ENCODE measurements at regions not wholly inside any gene's neighbourhood (a gene's known extent, or its start where the extent isn't known, plus 50 kb on each side); places are given as distances from the start of the nearest gene placed in this dataset.

GRCh38 chr1:83691953-83692500, 306.9 kb downstream of the TTLL7 start:
- no peaks in the 10 kb centered on the region for H3K4me1 ChIP-seq (ENCODE audit: insufficient read depth, low read length)
- no peaks in the 10 kb centered on the region for H3K9me3 ChIP-seq (ENCODE audit: low read depth, low read length)
- H4K20me1 ChIP-seq (ENCODE audit: insufficient read depth, low read length) = no peaks in the 10 kb centered on the region
- no peak overlapping the region for H3K27ac ChIP-seq (ENCODE audit: low read depth, low read length)
- no peaks in the 10 kb centered on the region for H3K27me3 ChIP-seq (ENCODE audit: insufficient read depth, low read length)
- H3K4me2 ChIP-seq (ENCODE audit: insufficient read depth, low read length) = peak overlapping the region; percentile 57
- no peaks in the 10 kb centered on the region for H3K79me2 ChIP-seq (ENCODE audit: insufficient read depth, low read length)
- no peak overlapping the region for H2AFZ ChIP-seq (ENCODE audit: low read length)
- DNase-seq (ENCODE audit: insufficient read length, low spot score, missing footprints) = no peak
- TF ChIP-seq, protein P1, sequence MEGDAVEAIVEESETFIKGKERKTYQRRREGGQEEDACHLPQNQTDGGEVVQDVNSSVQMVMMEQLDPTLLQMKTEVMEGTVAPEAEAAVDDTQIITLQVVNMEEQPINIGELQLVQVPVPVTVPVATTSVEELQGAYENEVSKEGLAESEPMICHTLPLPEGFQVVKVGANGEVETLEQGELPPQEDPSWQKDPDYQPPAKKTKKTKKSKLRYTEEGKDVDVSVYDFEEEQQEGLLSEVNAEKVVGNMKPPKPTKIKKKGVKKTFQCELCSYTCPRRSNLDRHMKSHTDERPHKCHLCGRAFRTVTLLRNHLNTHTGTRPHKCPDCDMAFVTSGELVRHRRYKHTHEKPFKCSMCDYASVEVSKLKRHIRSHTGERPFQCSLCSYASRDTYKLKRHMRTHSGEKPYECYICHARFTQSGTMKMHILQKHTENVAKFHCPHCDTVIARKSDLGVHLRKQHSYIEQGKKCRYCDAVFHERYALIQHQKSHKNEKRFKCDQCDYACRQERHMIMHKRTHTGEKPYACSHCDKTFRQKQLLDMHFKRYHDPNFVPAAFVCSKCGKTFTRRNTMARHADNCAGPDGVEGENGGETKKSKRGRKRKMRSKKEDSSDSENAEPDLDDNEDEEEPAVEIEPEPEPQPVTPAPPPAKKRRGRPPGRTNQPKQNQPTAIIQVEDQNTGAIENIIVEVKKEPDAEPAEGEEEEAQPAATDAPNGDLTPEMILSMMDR (IDR thresholded peaks at IDR 0.05; ENCODE audit: extremely low read depth, low read depth, low read length) = no peak
- H3K36me3 ChIP-seq (ENCODE audit: insufficient read depth, low read length) = no peaks in the 10 kb centered on the region
- H3K4me3 ChIP-seq (ENCODE audit: insufficient read depth, low read length) = no peak overlapping the region

DNA sequence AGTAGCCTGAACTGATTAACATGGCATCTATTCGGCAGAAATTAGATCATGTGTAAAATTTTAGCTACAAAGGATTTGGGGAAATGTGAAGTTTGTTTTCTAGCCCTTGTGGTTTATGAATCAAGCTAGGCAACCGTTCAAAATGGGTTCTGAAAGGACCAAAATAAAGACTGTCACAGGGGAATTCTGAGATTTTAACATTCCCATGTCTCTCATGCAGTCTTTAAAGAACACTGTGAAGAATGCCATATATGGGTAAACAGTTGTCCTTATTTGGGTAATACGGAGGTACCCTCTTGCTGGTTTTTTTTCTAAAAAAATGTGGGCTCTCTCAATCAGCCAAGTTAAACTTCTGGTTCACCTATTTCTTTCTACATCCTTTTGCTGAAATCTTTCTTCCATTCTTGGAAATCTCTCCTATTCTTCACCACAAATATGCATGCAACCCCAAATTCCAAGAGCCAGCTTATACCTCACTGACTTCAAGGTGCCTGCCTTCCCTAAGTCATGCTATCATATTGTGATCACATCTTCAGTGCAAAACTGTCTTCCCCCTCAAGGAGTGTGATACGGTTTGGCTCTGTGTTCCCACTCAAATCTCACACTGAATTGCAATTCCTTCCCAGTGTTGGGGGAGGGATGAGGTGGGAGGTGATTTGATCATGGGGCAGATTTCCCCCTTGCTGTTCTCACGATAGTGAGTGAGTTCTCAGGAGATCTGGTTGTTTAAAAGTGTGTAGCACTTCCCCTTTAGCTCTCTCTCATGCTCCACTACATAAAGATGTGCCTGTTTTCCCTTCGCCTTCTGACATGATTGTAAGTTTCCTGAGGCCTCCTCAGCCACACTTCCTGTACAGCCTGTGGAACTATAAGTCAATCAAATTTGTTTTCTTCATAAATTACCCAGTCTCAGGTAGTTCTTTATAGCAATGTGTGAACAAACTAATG, 308.7 kb downstream of the TTLL7 start:
- TF ChIP-seq, protein P1 (IDR thresholded peaks at IDR 0.05; ENCODE audit: extremely low read depth, low read depth, low read length) = no peak
- DNase-seq (ENCODE audit: insufficient read length, low spot score, missing footprints) = no peak
- Histone ChIP-seq H3K4me2 (ENCODE audit: insufficient read depth, low read length) (no peak overlapping the region), H3K27ac (ENCODE audit: low read depth, low read length) (no peak overlapping the region), H3K4me3 (ENCODE audit: insufficient read depth, low read length) (no peak overlapping the region), H2AFZ (ENCODE audit: low read length) (no peak overlapping the region), H3K79me2 (ENCODE audit: insufficient read depth, low read length) (no peaks in the 10 kb centered on the region), H3K36me3 (ENCODE audit: insufficient read depth, low read length) (no peaks in the 10 kb centered on the region), H4K20me1 (ENCODE audit: insufficient read depth, low read length) (no peaks in the 10 kb centered on the region), H3K9me3 (ENCODE audit: low read depth, low read length) (no peaks in the 10 kb centered on the region), H3K27me3 (ENCODE audit: insufficient read depth, low read length) (no peaks in the 10 kb centered on the region), H3K4me1 (ENCODE audit: insufficient read depth, low read length) (no peaks in the 10 kb centered on the region)

- H3K4me1 ChIP-seq (ENCODE audit: insufficient read depth, low read length) = no peaks in the 10 kb centered on the region
- H3K4me3 ChIP-seq (ENCODE audit: insufficient read depth, low read length) = no peak overlapping the region
- TF ChIP-seq, protein P1 (IDR thresholded peaks at IDR 0.05; ENCODE audit: extremely low read depth, low read depth, low read length) = no peak
- no peaks in the 10 kb centered on the region for H3K27me3 ChIP-seq (ENCODE audit: insufficient read depth, low read length)
- no peak overlapping the region for H3K27ac ChIP-seq (ENCODE audit: low read depth, low read length)
- no peaks in the 10 kb centered on the region for H3K79me2 ChIP-seq (ENCODE audit: insufficient read depth, low read length)
- DNase-seq (ENCODE audit: insufficient read length, low spot score, missing footprints) = no peak
- no peaks in the 10 kb centered on the region for H4K20me1 ChIP-seq (ENCODE audit: insufficient read depth, low read length)
- H3K4me2 ChIP-seq (ENCODE audit: insufficient read depth, low read length) = no peak overlapping the region
- H3K36me3 ChIP-seq (ENCODE audit: insufficient read depth, low read length) = no peaks in the 10 kb centered on the region
- no peak overlapping the region for H2AFZ ChIP-seq (ENCODE audit: low read length)
- no peaks in the 10 kb centered on the region for H3K9me3 ChIP-seq (ENCODE audit: low read depth, low read length)
These were observed 316.8 kb downstream of the TTLL7 start for GRCh38 chr1:83682132-83682531.

DNA sequence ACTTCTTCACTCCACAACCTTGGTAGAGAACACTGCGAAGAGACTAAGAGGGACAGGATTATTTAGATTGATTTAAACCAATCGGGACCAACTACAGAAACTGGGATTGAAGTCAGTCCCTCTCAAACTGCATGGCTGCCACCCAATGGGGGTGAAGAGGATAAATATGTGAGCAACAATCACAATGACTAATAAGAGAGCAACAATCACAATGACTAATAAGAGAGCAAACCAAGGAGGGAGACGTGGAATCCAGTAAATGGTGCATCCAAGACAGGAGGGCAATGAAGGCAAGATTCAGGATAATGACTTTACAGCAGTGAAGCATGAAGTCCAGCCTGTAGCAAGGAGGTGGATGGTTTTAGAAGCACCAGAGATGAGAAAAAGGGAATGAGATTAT, 322.8 kb downstream of the TTLL7 start:
- no peak for DNase-seq (ENCODE audit: insufficient read length, low spot score, missing footprints)
- TF ChIP-seq, protein P1 (IDR thresholded peaks at IDR 0.05; ENCODE audit: extremely low read depth, low read depth, low read length) = no peak
- no peaks in the 10 kb centered on the region for H3K36me3 ChIP-seq (ENCODE audit: insufficient read depth, low read length)
- no peaks in the 10 kb centered on the region for H3K4me1 ChIP-seq (ENCODE audit: insufficient read depth, low read length)
- H3K27me3 ChIP-seq (ENCODE audit: insufficient read depth, low read length) = no peaks in the 10 kb centered on the region
- no peak overlapping the region for H3K4me2 ChIP-seq (ENCODE audit: insufficient read depth, low read length)
- no peaks in the 10 kb centered on the region for H3K79me2 ChIP-seq (ENCODE audit: insufficient read depth, low read length)
- no peak overlapping the region for H3K4me3 ChIP-seq (ENCODE audit: insufficient read depth, low read length)
- H3K27ac ChIP-seq (ENCODE audit: low read depth, low read length) = no peak overlapping the region
- H2AFZ ChIP-seq (ENCODE audit: low read length) = no peak overlapping the region
- H4K20me1 ChIP-seq (ENCODE audit: insufficient read depth, low read length) = no peaks in the 10 kb centered on the region
- H3K9me3 ChIP-seq (ENCODE audit: low read depth, low read length) = no peaks in the 10 kb centered on the region
